ENCODE measurements at regions not wholly inside any gene's neighbourhood (a gene's known extent, or its start where the extent isn't known, plus 50 kb on each side); places are given as distances from the start of the nearest gene placed in this dataset.

DNA sequence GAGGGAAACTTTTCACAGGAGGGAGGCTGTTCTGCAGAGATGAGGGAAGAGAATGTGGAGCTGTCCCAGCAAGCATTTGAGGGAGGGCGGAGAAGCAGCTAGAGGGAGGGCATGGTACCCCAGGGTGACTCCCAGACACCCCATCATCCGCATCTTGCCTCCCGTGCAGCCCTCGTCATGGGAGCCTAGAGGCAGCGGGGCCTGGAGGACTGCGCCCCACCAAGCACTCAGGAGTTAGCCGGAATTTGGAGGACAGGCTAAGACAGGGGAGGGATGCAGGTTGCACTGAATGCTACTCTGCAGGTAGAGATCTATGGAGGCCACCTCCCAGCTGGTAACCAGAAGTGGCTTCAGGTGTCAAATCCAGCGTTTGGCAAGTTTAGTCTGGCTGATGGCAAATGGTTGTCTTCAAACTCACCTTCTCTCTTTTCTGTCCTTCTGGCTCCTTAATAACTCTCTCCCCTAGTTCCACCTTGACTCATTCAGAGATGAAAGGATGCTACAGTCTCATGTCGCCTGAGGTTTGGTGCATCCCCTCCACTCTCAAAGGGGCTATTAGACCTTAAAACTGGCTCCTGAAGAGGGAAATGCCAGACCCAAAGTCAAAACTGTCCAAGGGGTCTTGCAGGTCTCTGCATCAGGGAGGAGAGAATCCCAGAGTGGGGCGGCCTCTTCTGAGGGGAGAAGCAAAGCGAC, 155.9 kb upstream of the TLE3 start:
- DNase-seq: no peak

DNA sequence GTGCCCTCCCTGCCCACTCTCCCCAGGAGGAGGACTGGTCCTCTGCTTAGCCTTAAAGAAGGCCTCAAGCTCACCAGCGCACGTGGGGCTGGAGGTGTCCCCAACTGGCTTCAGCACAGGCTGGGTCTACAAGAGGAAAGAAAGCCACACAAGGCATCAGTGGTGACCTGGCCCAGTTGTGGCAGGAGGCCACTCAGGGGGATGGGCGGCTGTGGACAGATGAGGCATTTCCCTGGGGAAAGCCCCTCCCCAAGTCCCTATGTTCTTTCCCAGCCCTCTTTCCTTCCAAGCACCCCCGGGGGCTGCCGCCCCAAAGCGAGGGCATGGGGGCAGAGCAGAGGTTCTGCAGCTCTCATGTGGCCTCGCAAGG, 155.2 kb upstream of the TLE3 start:
- no peak for DNase-seq

DNA sequence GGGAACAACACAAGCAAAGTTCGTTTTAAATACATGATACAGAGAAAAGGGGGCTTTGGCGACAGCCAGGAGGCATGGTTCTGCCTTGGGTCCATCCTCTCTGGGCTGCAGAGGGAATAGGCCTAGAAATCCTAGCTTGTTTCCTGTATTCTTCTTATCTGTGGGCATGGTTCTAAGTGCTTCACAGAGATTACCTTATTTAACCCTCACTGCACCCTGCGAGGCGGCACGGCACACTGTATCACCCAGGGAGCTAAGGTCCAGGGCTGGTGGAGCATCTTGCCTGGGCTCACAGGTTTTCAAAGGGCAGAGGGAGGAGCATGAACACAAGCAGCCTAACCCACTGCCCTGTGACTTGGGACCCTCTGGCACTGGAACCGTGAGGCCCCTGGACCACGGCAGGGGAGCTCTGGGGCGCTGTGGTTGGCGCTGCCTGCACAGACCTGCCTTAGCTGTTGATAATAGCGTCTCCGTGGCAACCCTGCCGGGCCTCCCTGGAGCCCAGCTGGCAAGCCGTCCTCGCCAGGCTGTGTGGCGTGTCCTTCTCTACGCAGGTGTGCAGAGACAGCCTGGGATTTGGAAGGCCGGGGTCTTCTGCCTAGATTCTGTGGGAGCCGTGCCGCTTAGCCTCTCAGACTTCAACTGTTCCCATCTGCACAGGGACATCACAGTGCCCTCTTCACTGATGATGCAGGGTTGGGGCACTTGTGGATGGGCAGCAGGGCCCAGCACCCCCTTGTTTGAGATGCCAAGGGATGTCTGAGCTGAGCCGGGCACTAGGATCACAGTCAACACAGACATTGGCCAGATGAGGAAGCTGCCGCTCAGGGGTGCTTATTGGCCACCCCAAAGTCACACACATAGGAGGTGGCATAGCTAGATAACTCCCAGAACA, 154.6 kb upstream of the TLE3 start:
- peak in 3 of 56 donors; percentile 6 to 17 (median 10) for DNase-seq

GRCh38 chr15:70251246-70251990, 153.7 kb upstream of the TLE3 start:
- no peak for DNase-seq

- DNase-seq: no peak
These were observed 152.8 kb upstream of the TLE3 start for GRCh38 chr15:70250208-70251201.

DNA sequence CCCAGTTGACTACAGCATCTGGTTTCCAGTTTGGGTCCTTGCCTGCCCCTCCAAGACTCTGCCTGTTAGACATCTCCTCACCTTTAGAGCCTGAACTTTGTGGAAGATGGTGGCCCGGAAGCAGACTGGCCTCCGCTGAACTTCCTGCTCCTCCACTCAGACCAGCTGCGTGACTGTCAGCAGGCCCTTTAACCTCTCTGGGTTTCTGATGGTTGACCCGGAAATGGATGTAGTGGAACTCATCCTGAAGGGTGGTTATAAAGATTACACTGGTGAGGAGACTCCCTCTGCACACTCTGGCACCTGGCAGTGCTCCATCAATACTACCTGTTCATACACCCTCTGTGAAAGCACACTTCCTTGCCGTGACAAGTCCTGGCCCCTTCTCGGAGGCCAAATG, 151.9 kb upstream of the TLE3 start:
- no peak for DNase-seq

GRCh38 chr15:70248116-70249025, 150.7 kb upstream of the TLE3 start:
- no peak for DNase-seq

DNA sequence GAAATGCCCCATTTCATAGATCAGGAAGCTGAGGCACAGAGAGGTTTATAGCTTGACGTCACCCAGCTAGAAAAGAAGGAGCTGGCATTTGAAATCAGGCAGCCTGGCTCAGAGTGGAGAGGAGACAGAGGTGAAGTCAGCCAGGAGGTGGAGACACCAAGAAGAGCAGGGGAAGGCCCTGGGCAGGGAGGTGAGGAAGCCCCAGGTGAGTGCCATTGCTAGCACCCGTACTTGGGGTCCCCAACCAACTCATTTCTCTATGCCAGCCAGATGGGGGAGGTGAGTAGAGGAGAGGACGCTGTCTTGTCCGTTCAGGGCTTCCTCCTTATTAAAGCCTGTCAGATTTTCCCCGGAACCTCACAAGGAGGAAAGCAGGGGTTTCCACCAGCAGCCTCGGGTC, 149.6 kb upstream of the TLE3 start:
- no peak for DNase-seq

DNA sequence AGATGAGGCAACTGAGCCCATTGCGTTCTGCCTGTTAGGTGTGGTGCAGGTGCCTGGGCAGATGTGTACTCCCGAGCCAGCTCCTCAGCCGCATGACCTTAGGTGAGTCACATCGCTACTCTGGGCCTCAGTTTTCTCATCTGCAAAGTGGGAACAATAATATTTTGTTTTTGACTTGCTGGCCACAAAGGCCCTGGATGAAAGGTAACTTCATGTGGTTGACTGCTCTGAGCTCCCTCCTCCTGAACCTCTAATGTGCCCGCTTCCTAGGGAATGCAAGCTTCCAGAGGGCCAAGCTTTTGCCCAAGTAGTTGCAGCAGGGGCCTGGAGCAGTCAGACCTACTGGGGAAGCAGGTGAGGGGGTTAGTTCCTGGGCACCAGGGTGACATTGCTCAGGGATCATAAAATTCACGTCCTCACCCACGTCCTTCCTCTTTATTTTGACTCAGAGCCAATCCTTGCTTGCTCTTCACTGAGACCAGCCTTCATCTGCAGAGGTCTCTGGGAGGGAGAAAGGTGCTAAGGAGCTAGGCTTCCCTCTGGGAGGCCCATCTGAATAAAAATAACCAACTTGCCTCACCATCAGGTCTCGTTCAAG, 149.0 kb upstream of the TLE3 start:
- no peak for DNase-seq

DNA sequence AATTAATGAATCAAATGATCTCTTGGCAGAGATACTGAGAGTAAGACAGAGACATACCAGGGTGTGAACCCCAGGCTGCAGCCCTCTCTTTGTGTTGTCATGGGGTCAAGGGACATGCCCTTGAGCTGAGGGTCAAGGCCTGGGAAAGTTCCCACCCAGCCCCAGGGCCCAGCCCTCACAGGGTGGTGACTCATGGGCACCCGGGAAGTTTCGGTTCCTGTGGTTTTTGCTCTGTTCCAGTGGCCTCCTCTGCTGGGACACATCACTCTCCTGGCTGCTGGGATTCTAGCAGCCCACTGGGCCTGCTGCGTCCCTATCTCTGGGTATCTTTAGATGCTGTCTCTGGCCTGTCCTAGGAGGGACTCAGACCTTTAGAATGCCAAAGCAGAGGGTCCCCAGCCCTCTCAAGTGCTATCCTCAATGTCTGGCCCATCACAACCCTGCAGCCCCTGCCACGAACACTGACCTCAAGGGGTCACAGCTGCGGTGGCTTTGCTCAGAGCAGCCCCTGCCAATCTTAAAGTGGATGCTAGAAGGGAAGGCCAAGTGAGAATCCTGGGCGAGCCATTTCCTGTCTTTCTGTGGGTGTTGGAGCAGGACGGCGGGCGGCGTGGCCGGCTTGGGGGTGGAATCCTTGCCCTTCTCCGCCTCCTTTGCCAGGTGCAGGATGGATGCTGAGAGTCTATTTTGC, 148.4 kb upstream of the TLE3 start:
- DNase-seq: peak in 7 of 56 donors; percentile 9 to 45 (median 21)

GRCh38 chr15:70244978-70245542, 147.3 kb upstream of the TLE3 start:
- no peak for DNase-seq

- DNase-seq: no peak
These were observed 146.2 kb upstream of the TLE3 start for GRCh38 chr15:70243686-70244540.

DNA sequence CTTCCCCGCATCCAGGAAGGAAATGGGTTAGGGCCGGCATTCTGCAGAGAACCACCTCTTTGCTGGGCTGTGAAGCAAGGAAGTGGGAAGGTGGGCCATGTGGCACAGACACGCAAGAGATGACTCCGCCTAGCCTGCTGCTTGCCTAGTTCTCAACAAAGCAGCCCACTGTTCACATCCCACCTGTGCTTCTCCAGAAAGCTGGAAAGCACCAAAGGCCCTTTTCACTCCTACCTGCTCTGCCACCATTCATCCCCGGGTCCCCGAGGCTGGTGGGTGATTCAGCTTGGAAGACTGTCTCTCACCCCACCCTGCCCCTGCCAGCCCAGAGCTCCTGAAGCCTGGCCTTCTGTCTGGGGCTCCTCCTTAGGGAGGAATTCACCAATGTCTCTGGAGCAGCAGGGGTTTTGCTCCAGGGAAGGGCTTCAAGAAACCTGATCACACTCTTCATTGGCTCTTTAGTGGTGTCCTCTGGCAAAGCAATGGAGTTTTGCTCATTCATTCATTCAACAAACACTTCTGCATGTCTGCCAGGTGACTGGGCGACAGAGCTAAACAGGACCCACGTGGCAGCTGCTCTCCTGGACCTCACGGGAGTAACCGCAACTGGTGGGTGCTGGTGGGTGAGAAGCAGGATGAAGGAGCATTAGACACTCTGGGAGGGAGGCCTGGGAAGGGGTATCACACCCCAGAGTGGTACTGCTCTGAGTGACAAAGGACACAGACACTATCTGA, 145.4 kb upstream of the TLE3 start:
- DNase-seq: no peak

DNA sequence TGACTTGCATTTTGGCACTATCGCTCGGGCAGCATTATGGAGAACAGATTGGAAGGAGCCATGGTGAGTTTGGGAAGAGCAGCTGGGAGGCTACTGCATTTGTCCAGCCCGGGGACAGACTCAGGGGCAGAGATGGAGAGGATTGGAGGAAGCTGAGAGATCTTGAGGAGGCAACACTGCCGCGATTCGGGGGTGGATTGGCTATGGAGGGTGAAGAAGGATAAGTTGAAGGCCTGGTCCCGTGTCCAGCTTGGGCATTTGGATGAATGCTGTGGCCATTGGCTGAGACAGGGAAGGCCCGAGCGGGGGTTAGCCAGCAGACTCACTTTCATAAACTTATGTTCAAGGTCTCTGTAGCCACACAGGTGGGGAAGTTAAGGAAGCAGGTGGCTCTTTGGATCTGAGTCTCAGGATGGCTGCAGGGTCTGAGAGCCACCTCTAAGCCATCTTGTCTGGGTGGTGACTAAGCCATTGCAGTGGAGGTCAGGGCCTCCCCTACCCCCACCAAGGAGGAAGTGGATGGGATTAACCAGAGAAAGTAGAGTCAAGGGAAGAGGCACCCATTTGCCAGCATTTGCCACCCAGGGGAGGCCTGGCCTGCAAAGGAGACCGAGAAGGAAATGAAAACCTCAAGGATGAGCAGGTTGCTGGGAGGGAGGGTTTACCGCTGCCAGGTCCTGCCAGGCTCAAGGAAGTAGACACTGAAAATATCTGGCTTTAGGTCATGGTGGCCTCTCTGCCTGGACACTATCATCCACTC, 144.0 kb upstream of the TLE3 start:
- DNase-seq: no peak

DNA sequence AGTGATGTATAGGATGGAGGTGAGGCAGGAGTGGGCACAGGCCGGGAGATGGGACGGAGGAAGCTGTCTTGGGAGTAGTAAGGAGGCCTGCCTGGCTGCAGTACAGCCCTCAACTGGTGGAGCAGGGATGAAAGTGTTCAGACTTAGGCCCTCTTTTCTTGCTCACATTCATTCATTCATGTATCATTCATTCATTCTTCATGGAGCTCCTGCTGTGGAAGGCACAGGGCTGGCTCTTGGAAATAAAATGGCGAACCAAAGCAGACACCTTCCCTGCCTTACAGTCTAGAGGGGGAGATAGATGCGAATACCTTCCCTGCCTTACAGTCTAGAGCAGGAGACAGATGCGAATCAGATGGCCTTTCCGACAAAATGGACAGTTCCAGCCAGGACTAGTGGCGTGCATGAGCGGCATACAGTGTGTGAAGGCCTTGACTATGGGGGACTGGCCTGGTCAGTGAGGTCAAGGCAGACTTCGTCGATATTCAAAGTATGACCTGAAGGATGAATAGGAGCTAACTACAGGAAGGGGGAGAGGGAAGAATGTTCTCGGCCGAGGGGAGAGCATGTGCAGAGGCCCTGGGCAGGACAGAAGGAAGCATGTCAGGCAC, 143.2 kb upstream of the TLE3 start:
- DNase-seq: no peak

Data from amygdala (tissue), 56 donors.